ENCODE measurements at regions not wholly inside any gene's neighbourhood (a gene's known extent, or its start where the extent isn't known, plus 50 kb on each side); places are given as distances from the start of the nearest gene placed in this dataset.

DNA sequence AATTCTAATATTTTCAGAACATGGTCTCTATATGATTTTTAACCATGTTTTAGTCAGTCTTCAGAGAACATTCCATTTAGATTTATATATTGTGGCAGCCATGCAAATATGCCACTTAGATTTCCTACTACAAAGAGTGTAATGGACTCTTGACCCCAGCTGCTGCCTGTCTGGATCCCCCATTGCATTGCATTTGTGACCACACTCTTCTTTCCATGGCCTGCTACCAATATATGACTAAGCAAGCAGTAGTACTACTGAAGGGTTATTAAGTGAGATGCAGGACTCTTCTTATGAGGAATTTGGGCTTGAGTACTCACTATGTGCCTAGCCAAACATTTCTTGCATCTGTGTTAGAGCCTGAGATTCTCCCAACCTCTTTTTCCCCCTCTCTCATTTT, 306.8 kb downstream of the PDHA2 start:
- Histone ChIP-seq H2AFZ (ENCODE audit: insufficient read depth, low read depth, low read length, poor library complexity, severe bottlenecking) (no peak overlapping the region), H4K20me1 (ENCODE audit: insufficient read depth, low read length) (no peaks in the 10 kb centered on the region), H3K36me3 (replicated peaks in 1 of 2; ENCODE audit: control insufficient read depth in 1 of 2, insufficient read depth in 2 of 2, low read length in 2 of 2) (no peaks in the 10 kb centered on the region), H3K4me2 (replicated peaks; ENCODE audit: extremely low read depth, low read length, poor library complexity, severe bottlenecking) (no peak overlapping the region), H3K9ac (ENCODE audit: insufficient read depth, low read length, poor library complexity, severe bottlenecking) (no peak overlapping the region), H3K27ac (ENCODE audit: low read depth in 1 of 2, low read length in 2 of 2) (no peak overlapping the region), H3K4me1 (ENCODE audit: control insufficient read depth in 1 of 2, insufficient read depth in 2 of 2, low read length in 2 of 2) (no peaks in the 10 kb centered on the region), H3K4me3 (replicated peaks in 1 of 3; ENCODE audit: low read depth in 2 of 3, low read length in 3 of 3) (no peak overlapping the region), H3K9me3 (replicated peaks in 1 of 2; ENCODE audit: control insufficient read depth in 1 of 2, insufficient read depth in 1 of 2, low read length in 2 of 2) (no peaks in the 10 kb centered on the region), H3K79me2 (ENCODE audit: insufficient read depth, low read length) (no peaks in the 10 kb centered on the region), H3K27me3 (ENCODE audit: control insufficient read depth in 2 of 2, insufficient read depth in 2 of 2, low read length in 2 of 2) (no peaks in the 10 kb centered on the region)
- DNase-seq = no peak
- no peak overlapping the region for H3K4me3 Mint-ChIP-seq
- TF ChIP-seq, protein P1, sequence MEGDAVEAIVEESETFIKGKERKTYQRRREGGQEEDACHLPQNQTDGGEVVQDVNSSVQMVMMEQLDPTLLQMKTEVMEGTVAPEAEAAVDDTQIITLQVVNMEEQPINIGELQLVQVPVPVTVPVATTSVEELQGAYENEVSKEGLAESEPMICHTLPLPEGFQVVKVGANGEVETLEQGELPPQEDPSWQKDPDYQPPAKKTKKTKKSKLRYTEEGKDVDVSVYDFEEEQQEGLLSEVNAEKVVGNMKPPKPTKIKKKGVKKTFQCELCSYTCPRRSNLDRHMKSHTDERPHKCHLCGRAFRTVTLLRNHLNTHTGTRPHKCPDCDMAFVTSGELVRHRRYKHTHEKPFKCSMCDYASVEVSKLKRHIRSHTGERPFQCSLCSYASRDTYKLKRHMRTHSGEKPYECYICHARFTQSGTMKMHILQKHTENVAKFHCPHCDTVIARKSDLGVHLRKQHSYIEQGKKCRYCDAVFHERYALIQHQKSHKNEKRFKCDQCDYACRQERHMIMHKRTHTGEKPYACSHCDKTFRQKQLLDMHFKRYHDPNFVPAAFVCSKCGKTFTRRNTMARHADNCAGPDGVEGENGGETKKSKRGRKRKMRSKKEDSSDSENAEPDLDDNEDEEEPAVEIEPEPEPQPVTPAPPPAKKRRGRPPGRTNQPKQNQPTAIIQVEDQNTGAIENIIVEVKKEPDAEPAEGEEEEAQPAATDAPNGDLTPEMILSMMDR (IDR thresholded peaks at IDR 0.05) = no peak
- no peak overlapping the region for H3K27ac Mint-ChIP-seq
- H3K36me3 Mint-ChIP-seq = no peaks in the 10 kb centered on the region
- H3K27me3 Mint-ChIP-seq (ENCODE audit: low read depth in 3 of 3) = no peaks in the 10 kb centered on the region
- intact Hi-C loops (cut with micrococcal nuclease) = no loop called here
- H3K9me3 Mint-ChIP-seq = peaks cover 0 to 5% (median 0%) of the 10 kb centered on the region in 7 donors
- no peaks in the 10 kb centered on the region for H3K4me1 Mint-ChIP-seq

DNA sequence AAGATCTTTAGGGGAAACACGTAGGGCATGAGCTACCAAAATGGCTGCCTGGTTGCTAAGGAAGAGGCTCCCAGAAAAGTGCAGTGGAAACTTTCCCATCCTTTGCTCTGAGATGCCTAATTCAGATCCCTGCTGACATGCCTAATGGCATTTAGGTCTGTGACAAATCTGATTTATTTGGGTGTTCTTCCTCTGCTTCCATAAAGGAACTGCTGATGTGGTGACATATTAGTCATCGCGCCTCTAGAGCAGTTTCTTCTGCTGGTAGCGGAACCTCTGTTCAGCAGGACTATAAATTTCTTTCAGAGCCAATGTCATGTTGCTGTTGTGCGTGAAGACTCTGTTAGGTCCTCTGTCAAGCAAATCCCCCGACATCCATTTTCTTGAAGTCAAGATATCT, 310.0 kb downstream of the PDHA2 start:
- 94% methylated on average over 5 of the region's 6 CpGs for WGBS (ENCODE audit: insufficient coverage)

More for the DNA sequence above, 310.0 kb downstream of the PDHA2 start:
- H3K79me2 ChIP-seq (ENCODE audit: insufficient read depth, low read length) = no peaks in the 10 kb centered on the region
- no peak overlapping the region for H3K4me3 ChIP-seq (replicated peaks in 1 of 3; ENCODE audit: low read depth in 2 of 3, low read length in 3 of 3)
- TF ChIP-seq, protein P1 (IDR thresholded peaks at IDR 0.05) = no peak
- H4K20me1 ChIP-seq (ENCODE audit: insufficient read depth, low read length) = no peaks in the 10 kb centered on the region
- H3K4me1 Mint-ChIP-seq = no peaks in the 10 kb centered on the region
- no peaks in the 10 kb centered on the region for H3K4me1 ChIP-seq (ENCODE audit: control insufficient read depth in 1 of 2, insufficient read depth in 2 of 2, low read length in 2 of 2)
- no peaks in the 10 kb centered on the region for H3K27me3 ChIP-seq (ENCODE audit: control insufficient read depth in 2 of 2, insufficient read depth in 2 of 2, low read length in 2 of 2)
- H3K9ac ChIP-seq (ENCODE audit: insufficient read depth, low read length, poor library complexity, severe bottlenecking) = no peak overlapping the region
- peaks cover 0 to 4% (median 0%) of the 10 kb centered on the region in 7 donors for H3K9me3 Mint-ChIP-seq
- H3K4me2 ChIP-seq (replicated peaks; ENCODE audit: extremely low read depth, low read length, poor library complexity, severe bottlenecking) = no peak overlapping the region
- H3K36me3 Mint-ChIP-seq = no peaks in the 10 kb centered on the region
- H3K4me3 Mint-ChIP-seq = no peak overlapping the region
- H3K27me3 Mint-ChIP-seq (ENCODE audit: low read depth in 3 of 3) = no peaks in the 10 kb centered on the region
- H3K9me3 ChIP-seq (replicated peaks in 1 of 2; ENCODE audit: control insufficient read depth in 1 of 2, insufficient read depth in 1 of 2, low read length in 2 of 2) = no peaks in the 10 kb centered on the region
- no peak overlapping the region for H3K27ac ChIP-seq (ENCODE audit: low read depth in 1 of 2, low read length in 2 of 2)
- no peak for DNase-seq
- no peak overlapping the region for H3K27ac Mint-ChIP-seq
- H3K36me3 ChIP-seq (replicated peaks in 1 of 2; ENCODE audit: control insufficient read depth in 1 of 2, insufficient read depth in 2 of 2, low read length in 2 of 2) = no peaks in the 10 kb centered on the region
- H2AFZ ChIP-seq (ENCODE audit: insufficient read depth, low read depth, low read length, poor library complexity, severe bottlenecking) = no peak overlapping the region
- intact Hi-C loops (cut with micrococcal nuclease) = no loop called here
